Tibial nerve (tissue), 4 donors: ENCODE measurements at regions not wholly inside any gene's neighbourhood (a gene's known extent, or its start where the extent isn't known, plus 50 kb on each side); places are given as distances from the start of the nearest gene placed in this dataset.
"Not testable (repeated sequence)": the region's sequence is repeated elsewhere in the genome, so short reads cannot be mapped to it uniquely, and the experiment has no call there.

Experiments
- DNase-seq, 2 donors: peaks; one replicate each; pipeline ENCODE4 v3.0.0-alpha.2; 2019; ENCODE audit warnings: low spot score in 2 of 2
- H3K27ac ChIP-seq, 4 donors: fragments of 200-600 bp; sonication (generic) in 3 of 4; one replicate each; pipeline ENCODE4 v1.5.1; 2017 to 2019; ENCODE audit warnings: mild to moderate bottlenecking in 1 of 4
- H3K27me3 ChIP-seq, 2 donors: fragments of 200-600 bp; sonication (generic) in 1 of 2; one replicate each; pipeline versions ENCODE4 v1.5.1 to v1.6.0; 2017 to 2019
- H3K36me3 ChIP-seq, 3 donors: fragments of 200-600 bp; sonication (generic); one replicate each; pipeline ENCODE4 v1.5.1; 2018 to 2019
- H3K4me1 ChIP-seq, 4 donors: fragments of 200-600 bp; sonication (generic) in 3 of 4; one replicate each; pipeline ENCODE4 v1.5.1; 2017 to 2019
- H3K4me3 ChIP-seq, 4 donors: fragments of 200-600 bp; sonication (generic) in 3 of 4; one replicate each; pipeline ENCODE4 v1.5.1; 2017 to 2019; ENCODE audit warnings: mild to moderate bottlenecking in 1 of 4, moderate library complexity in 1 of 4
- H3K9me3 ChIP-seq, 4 donors: fragments of 200-600 bp; sonication (generic) in 3 of 4; one replicate each; pipeline ENCODE4 v1.5.1; 2017 to 2019
- CTCF ChIP-seq, 5 experiments: fragments of 200-600 bp in 3 of 5; fragments of 450-650 bp in 2 of 5; sonication (generic) in 3 of 5; IDR thresholded peaks; one replicate each; pipeline ENCODE4 v1.5.1; 2016 to 2019; ENCODE audit warnings: antibody characterized with exemption in 5 of 5, mild to moderate bottlenecking in 3 of 5, moderate library complexity in 2 of 5
- EP300 ChIP-seq, 2 donors: sonication (generic); formaldehyde crosslinking; IDR thresholded peaks; one replicate each; pipeline ENCODE4 v1.6.1; 2017; ENCODE audit warnings: antibody characterized with exemption in 2 of 2, mild to moderate bottlenecking in 1 of 2
- POLR2A ChIP-seq, 2 donors: fragments of 450-650 bp; IDR thresholded peaks; one replicate each; pipeline ENCODE4 v1.6.1; 2017; ENCODE audit warnings: antibody characterized with exemption in 2 of 2, mild to moderate bottlenecking in 2 of 2, moderate library complexity in 2 of 2
- WGBS, 2 donors: methylation state at CpG; one replicate each; pipeline ENCODE4 v1.1.5; 2018; 5-methylcytosine and 5-hydroxymethylcytosine counted together

DNA sequence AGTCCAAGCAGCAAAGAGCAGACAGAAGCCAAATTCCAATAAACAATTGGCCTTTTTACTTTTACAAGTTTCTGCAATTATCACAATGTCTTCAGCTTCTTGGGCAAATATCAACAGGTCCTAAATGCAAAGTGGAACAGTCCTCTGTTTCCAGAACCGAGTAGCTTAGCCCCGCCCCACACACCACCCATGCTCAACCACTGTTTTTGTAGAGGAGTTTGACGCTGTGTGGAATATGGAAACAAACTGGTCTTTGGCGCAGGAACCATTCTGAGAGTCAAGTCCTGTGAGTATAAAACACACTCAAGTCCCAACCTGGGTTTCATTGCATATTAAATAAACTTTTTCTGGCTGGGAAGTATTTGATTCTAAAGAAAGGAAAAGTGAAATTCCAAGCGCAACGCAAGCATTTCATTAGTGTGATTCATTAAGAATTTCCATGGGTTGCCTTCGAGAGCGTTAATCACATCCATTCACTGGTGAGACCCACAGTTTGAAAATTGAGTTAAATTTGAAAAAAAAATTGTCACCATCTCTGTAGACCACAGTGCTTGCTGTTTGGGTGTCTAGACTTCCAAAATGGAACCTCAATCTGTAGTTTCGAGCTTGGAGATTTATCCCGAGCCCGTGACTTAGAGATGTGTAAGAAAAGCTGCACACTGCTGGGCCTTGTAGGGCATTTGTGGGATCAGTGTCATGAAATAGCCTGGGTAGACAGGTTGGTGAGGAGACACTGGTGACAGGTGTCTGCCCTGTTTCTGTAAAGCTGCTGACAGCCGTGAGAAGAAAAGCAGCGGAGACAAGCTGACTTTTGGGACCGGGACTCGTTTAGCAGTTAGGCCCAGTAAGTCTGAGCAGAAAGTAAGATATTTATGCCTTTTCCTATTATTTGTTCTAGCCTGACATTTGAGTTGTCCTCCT is 96.1 kb downstream of the DAD1 start:
- H3K27ac ChIP-seq, result peak overlapping the region in 1 of 4 donors; percentile 3
- H3K4me3 ChIP-seq, result no peak overlapping the region

GRCh38 chr14:22491683-22492621 is 97.1 kb downstream of the DAD1 start:
- TF ChIP-seq EP300 (IDR thresholded peaks at IDR 0.05), result no peak
- TF ChIP-seq CTCF (IDR thresholded peaks at IDR 0.05), result no peak
- TF ChIP-seq POLR2A (IDR thresholded peaks at IDR 0.05), result no peak
- no peaks in the 10 kb centered on the region for H3K36me3 ChIP-seq
- peak overlapping the region in 2 of 4 donors; percentile 3 to 16 for H3K27ac ChIP-seq
- 47 to 52% methylated on average over 11 of the region's 11 CpGs for WGBS, 2 donors
- no peak overlapping the region for H3K4me3 ChIP-seq
- H3K4me1 ChIP-seq, result peaks cover 0 to 32% (median 0%) of the 10 kb centered on the region in 4 donors
- H3K27me3 ChIP-seq, result no peaks in the 10 kb centered on the region
- DNase-seq, result no peak
- no peaks in the 10 kb centered on the region for H3K9me3 ChIP-seq

More for the DNA sequence above, 96.1 kb downstream of the DAD1 start:
- Histone ChIP-seq H3K27me3 (no peaks in the 10 kb centered on the region), H3K9me3 (no peaks in the 10 kb centered on the region), H3K36me3 (no peaks in the 10 kb centered on the region), H3K4me1 (peaks cover 0 to 32% (median 0%) of the 10 kb centered on the region in 4 donors)
- TF ChIP-seq EP300 (IDR thresholded peaks at IDR 0.05) (no peak), CTCF (IDR thresholded peaks at IDR 0.05) (no peak), POLR2A (IDR thresholded peaks at IDR 0.05) (no peak)
- 73 to 76% methylated on average over 15 of the region's 15 CpGs for WGBS, 2 donors
- no peak for DNase-seq

GRCh38 chr14:22491053-22491452 is 98.0 kb downstream of the DAD1 start:
- 63 to 76% methylated on average over 3 of the region's 3 CpGs for WGBS, 2 donors
- H3K27me3 ChIP-seq, H3K36me3 ChIP-seq, DNase-seq, H3K9me3 ChIP-seq, H3K27ac ChIP-seq, H3K4me3 ChIP-seq: not testable (repeated sequence)
- peaks cover 0 to 32% (median 0%) of the 10 kb centered on the region in 4 donors for H3K4me1 ChIP-seq

DNA sequence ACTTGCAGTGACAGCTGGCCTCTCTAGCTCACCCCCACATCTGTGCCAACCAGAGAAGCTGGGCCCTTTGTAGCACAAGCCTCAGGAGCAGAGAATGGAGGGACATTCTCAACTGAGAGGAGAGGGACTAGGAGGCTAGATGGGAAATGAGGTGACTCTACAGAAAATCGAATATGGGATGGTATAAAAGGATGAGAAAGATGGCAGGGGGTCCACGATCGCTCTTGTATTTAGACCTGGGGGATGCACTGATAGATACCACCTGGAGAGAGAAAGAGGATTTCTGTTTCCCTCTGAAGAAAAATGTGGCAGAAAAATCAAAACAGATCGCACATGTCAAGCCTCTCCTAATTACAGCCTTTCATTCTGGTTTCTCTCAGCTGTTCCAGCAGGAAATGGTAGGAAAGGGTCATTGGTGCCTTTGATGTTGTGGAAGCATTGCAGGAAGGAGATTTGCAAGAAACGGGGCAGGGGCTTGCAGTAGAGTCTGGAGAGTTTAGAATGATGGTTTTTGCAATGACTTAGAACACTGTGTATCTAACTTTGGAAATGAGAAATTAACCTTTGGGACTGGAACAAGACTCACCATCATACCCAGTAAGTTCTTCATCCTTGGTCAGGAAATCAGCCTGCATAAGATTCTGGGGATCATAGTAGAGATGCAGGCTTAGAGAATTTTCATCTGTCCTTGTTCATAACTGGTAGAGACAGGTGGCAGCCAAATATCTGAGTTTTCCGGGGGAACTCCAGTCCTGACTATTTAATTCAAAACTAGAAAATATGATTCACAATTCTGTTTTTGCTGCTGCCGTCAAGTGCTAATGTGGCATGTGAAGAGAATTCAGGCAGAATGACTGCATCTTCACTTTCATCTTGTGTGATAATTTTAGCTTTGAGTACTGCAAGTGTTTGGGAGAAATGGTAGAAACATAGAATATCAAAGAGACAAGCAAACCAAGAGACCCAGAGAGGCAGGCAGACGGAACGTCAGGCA is 98.8 kb downstream of the DAD1 start:
- WGBS, 2 donors, result 72 to 74% methylated on average over 9 of the region's 9 CpGs
- TF ChIP-seq CTCF (IDR thresholded peaks at IDR 0.05), result no peak
- no peak for TF ChIP-seq POLR2A (IDR thresholded peaks at IDR 0.05)
- no peak for TF ChIP-seq EP300 (IDR thresholded peaks at IDR 0.05)
- H3K27ac ChIP-seq, result no peak overlapping the region
- DNase-seq, result no peak
- no peaks in the 10 kb centered on the region for H3K9me3 ChIP-seq
- H3K27me3 ChIP-seq, result no peaks in the 10 kb centered on the region
- H3K4me1 ChIP-seq, result peaks cover 0 to 40% (median 0%) of the 10 kb centered on the region in 4 donors
- no peaks in the 10 kb centered on the region for H3K36me3 ChIP-seq
- no peak overlapping the region for H3K4me3 ChIP-seq

- Histone ChIP-seq H3K36me3 (no peaks in the 10 kb centered on the region), H3K27me3 (no peaks in the 10 kb centered on the region), H3K4me3 (no peak overlapping the region), H3K4me1 (peaks cover 0 to 51% (median 0%) of the 10 kb centered on the region in 4 donors), H3K27ac (no peak overlapping the region), H3K9me3 (no peaks in the 10 kb centered on the region)
- no peak for TF ChIP-seq POLR2A (IDR thresholded peaks at IDR 0.05)
- TF ChIP-seq EP300 (IDR thresholded peaks at IDR 0.05), result no peak
- TF ChIP-seq CTCF (IDR thresholded peaks at IDR 0.05), result no peak
- WGBS, 2 donors, result 68 to 70% methylated on average over 5 of the region's 5 CpGs
- no peak for DNase-seq
Observed at GRCh38 chr14:22489244-22489545, 99.8 kb downstream of the DAD1 start.
